GM23338 (cell line): ENCODE measurements at regions not wholly inside any gene's neighbourhood (a gene's known extent, or its start where the extent isn't known, plus 50 kb on each side); places are given as distances from the start of the nearest gene placed in this dataset.

Experiments
- ATAC-seq: fragments of 200-7000 bp; cut with Tn5 transposase; 3 replicates; pipeline ENCODE4 v1.9.1; 2020
- DNase-seq: peaks from one replicate; pipeline ENCODE4 v3.0.0-alpha.2; 2015; ENCODE audit warnings: low spot score
- H2AFZ ChIP-seq: fragments of 200-600 bp; sonication (generic); 2 replicates; pipeline ENCODE4 v1.8.0; 2016; ENCODE audit warnings: antibody characterized with exemption, mild to moderate bottlenecking, moderate library complexity
- H3F3A ChIP-seq: fragments of 200-600 bp; sonication (generic); replicated peaks from 2 replicates; pipeline ENCODE4 v1.8.0; 2017; ENCODE audit warnings: antibody characterized with exemption, mixed run types, low read depth
- H3K27ac ChIP-seq: fragments of 200-600 bp; sonication (generic); 2 replicates; pipeline ENCODE4 v1.6.1; 2016; ENCODE audit warnings: low read depth
- H3K27me3 ChIP-seq: fragments of 200-600 bp; sonication (generic); 2 replicates; pipeline ENCODE4 v1.8.0; 2016; ENCODE audit warnings: mild to moderate bottlenecking, mixed run types, moderate library complexity; ENCODE audit not compliant: insufficient read depth
- H3K36me3 ChIP-seq: fragments of 200-600 bp; sonication (generic); 2 replicates; pipeline ENCODE4 v1.8.0; 2016; ENCODE audit warnings: mild to moderate bottlenecking; ENCODE audit not compliant: insufficient read depth
- H3K4me1 ChIP-seq: fragments of 200-600 bp; sonication (generic); 2 replicates; pipeline ENCODE4 v1.8.0; 2016; ENCODE audit warnings: mild to moderate bottlenecking, moderate library complexity; ENCODE audit not compliant: insufficient read depth
- H3K4me2 ChIP-seq: fragments of 200-600 bp; sonication (generic); 2 replicates; pipeline ENCODE4 v1.7.1; 2017; ENCODE audit warnings: mixed run types
- H3K4me3 ChIP-seq: fragments of 200-600 bp; sonication (generic); 2 replicates; pipeline ENCODE4 v1.6.1; 2016; ENCODE audit warnings: mixed run types
- H3K79me2 ChIP-seq: fragments of 200-600 bp; sonication (generic); replicated peaks from 2 replicates; pipeline ENCODE4 v1.8.0; 2017; ENCODE audit warnings: mild to moderate bottlenecking; ENCODE audit not compliant: insufficient read depth
- H3K9me2 ChIP-seq: fragments of 200-600 bp; sonication (generic); 2 replicates; pipeline ENCODE4 v1.8.0; 2017; ENCODE audit not compliant: insufficient read depth
- H4K20me1 ChIP-seq: fragments of 200-600 bp; sonication (generic); replicated peaks from 2 replicates; pipeline ENCODE4 v1.8.0; 2017; ENCODE audit warnings: mild to moderate bottlenecking; ENCODE audit not compliant: insufficient read depth
- H3K27ac Mint-ChIP-seq: 2 replicates; pipeline ENCODE4 v1.8.0; 2020; ENCODE audit warnings: inconsistent platforms, mild to moderate bottlenecking, moderate library complexity, mixed read lengths
- H3K27me3 Mint-ChIP-seq: 3 replicates; pipeline ENCODE4 v1.8.0; 2022; ENCODE audit warnings: low read depth, mild to moderate bottlenecking, moderate library complexity, mixed read lengths, inconsistent platforms; ENCODE audit not compliant: insufficient read depth, poor library complexity
- H3K36me3 Mint-ChIP-seq: 3 replicates; pipeline ENCODE4 v1.8.0; 2021; ENCODE audit warnings: low read depth, mild to moderate bottlenecking, inconsistent platforms, moderate library complexity, mixed read lengths
- H3K4me1 Mint-ChIP-seq: 3 replicates; pipeline ENCODE4 v1.8.0; 2020; ENCODE audit warnings: mild to moderate bottlenecking, inconsistent platforms, mixed read lengths
- H3K4me3 Mint-ChIP-seq: 3 replicates; pipeline ENCODE4 v1.8.0; 2021; ENCODE audit warnings: moderate library complexity, mild to moderate bottlenecking, inconsistent platforms, mixed read lengths
- H3K9me3 Mint-ChIP-seq: 3 replicates; pipeline ENCODE4 v1.8.0; 2020; ENCODE audit warnings: moderate library complexity, mild to moderate bottlenecking, inconsistent platforms, mixed read lengths
- CREB1 ChIP-seq: fragments of 250-450 bp; sonication (Bioruptor Pico); IDR thresholded peaks from 2 replicates; pipeline ENCODE4 v1.5.0; 2020; ENCODE audit warnings: low read depth, mild to moderate bottlenecking, moderate library complexity
- CTCF ChIP-seq, 2 experiments: fragments of 200-600 bp in 1 of 2; sonication (generic) in 1 of 2; conservative IDR thresholded peaks; 2 replicates each; pipeline versions ENCODE4 v1.5.1 to v1.6.1; 2016 to 2017; ENCODE audit warnings: antibody characterized with exemption in 2 of 2, low read depth in 2 of 2, mild to moderate bottlenecking in 2 of 2, moderate library complexity in 1 of 2
- ETS1 ChIP-seq: IDR thresholded peaks from 2 replicates; pipeline ENCODE4 v1.6.1; 2016; ENCODE audit warnings: antibody characterized with exemption
- EZH2 ChIP-seq: fragments of 200-600 bp; sonication (generic); IDR thresholded peaks from one replicate; pipeline ENCODE4 v1.8.0; 2017; ENCODE audit warnings: antibody characterized with exemption, mild to moderate bottlenecking, low read depth; ENCODE audit not compliant: unreplicated experiment
- EZH2phosphoT487 ChIP-seq: fragments of 200-600 bp; sonication (generic); IDR thresholded peaks from one replicate; pipeline ENCODE4 v1.8.1; 2018; ENCODE audit warnings: antibody characterized with exemption; ENCODE audit not compliant: unreplicated experiment
- NANOG ChIP-seq: IDR thresholded peaks from 2 replicates; pipeline ENCODE4 v1.6.1; 2016; ENCODE audit warnings: antibody characterized with exemption, borderline replicate concordance
- POLR2AphosphoS5 ChIP-seq: IDR thresholded peaks from 2 replicates; pipeline ENCODE4 v1.6.1; 2016; ENCODE audit warnings: antibody characterized with exemption, low read depth
- REST ChIP-seq: IDR thresholded peaks from one replicate; pipeline ENCODE4 v1.6.1; 2018; ENCODE audit warnings: antibody characterized with exemption; ENCODE audit not compliant: unreplicated experiment
- STAT1 ChIP-seq: IDR thresholded peaks from one replicate; pipeline ENCODE4 v1.6.1; 2016; ENCODE audit warnings: antibody characterized with exemption; ENCODE audit not compliant: unreplicated experiment
- ZNF114 ChIP-seq: fragments of 250-450 bp; sonication (Bioruptor Pico); IDR thresholded peaks from 2 replicates; pipeline ENCODE4 v1.5.0; 2020; ENCODE audit warnings: mild to moderate bottlenecking, moderate library complexity

- DNase-seq (no peak), ATAC-seq (no peak)
- Histone ChIP-seq H3K4me1 (peaks cover 14% of the 10 kb centered on the region; the same call in 1 of the 2 replicates), H2AFZ (no peak overlapping the region), H3K79me2 (no peaks in the 10 kb centered on the region), H3K27me3 (no peaks in the 10 kb centered on the region), H3F3A (no peaks in the 10 kb centered on the region), H3K36me3 (no peaks in the 10 kb centered on the region), H3K4me2 (no peak overlapping the region), H3K4me3 (no peak overlapping the region), H4K20me1 (no peaks in the 10 kb centered on the region), H3K27ac (no peak overlapping the region), H3K9me2 (no peaks in the 10 kb centered on the region)
- TF ChIP-seq ETS1, result no peak
- no peak for TF ChIP-seq CREB1 (CRISPR knock-in tag)
- Mint-ChIP-seq H3K4me1 (peaks cover 36% of the 10 kb centered on the region), H3K27ac (no peak overlapping the region), H3K9me3 (no peaks in the 10 kb centered on the region; the same call in 1 of the 3 replicates), H3K4me3 (no peak overlapping the region), H3K27me3 (peaks cover 6% of the 10 kb centered on the region), H3K36me3 (no peaks in the 10 kb centered on the region)
These were observed 84.1 kb downstream of the RIPK4 start for GRCh38 chr21:41682719-41683179.

- Histone ChIP-seq H3K4me1 (peaks cover 14% of the 10 kb centered on the region; the same call in 1 of the 2 replicates), H2AFZ (no peak overlapping the region), H4K20me1 (no peaks in the 10 kb centered on the region), H3K27me3 (no peaks in the 10 kb centered on the region), H3K79me2 (no peaks in the 10 kb centered on the region), H3F3A (no peaks in the 10 kb centered on the region), H3K9me2 (no peaks in the 10 kb centered on the region), H3K27ac (no peak overlapping the region), H3K4me2 (no peak overlapping the region), H3K4me3 (no peak overlapping the region), H3K36me3 (no peaks in the 10 kb centered on the region)
- DNase-seq (no peak), ATAC-seq (no peak)
- Mint-ChIP-seq H3K9me3 (no peaks in the 10 kb centered on the region; the same call in 1 of the 3 replicates), H3K36me3 (no peaks in the 10 kb centered on the region), H3K27me3 (peaks cover 5% of the 10 kb centered on the region), H3K27ac (no peak overlapping the region), H3K4me1 (peaks cover 36% of the 10 kb centered on the region), H3K4me3 (no peak overlapping the region)
- no peak for TF ChIP-seq EZH2phosphoT487
- TF ChIP-seq CREB1 (CRISPR knock-in tag), result no peak
- TF ChIP-seq POLR2AphosphoS5, result no peak
- TF ChIP-seq REST, result no peak
- TF ChIP-seq CTCF (conservative IDR thresholded peaks at IDR 0.05; ENCODE audit: low read depth in 2 of 2), result no peak
- TF ChIP-seq ZNF114 (CRISPR knock-in tag), result no peak
- no peak for TF ChIP-seq ETS1
- no peak for TF ChIP-seq NANOG
- no peak for TF ChIP-seq STAT1
- TF ChIP-seq EZH2, result no peak
These were observed 84.7 kb downstream of the RIPK4 start for GRCh38 chr21:41681939-41682718.
